ENCODE measurements at regions not wholly inside any gene's neighbourhood (a gene's known extent, or its start where the extent isn't known, plus 50 kb on each side); places are given as distances from the start of the nearest gene placed in this dataset.

GRCh38 chr6:85172161-85172560, 277.7 kb upstream of the NT5E start:
- TF ChIP-seq, protein P1, sequence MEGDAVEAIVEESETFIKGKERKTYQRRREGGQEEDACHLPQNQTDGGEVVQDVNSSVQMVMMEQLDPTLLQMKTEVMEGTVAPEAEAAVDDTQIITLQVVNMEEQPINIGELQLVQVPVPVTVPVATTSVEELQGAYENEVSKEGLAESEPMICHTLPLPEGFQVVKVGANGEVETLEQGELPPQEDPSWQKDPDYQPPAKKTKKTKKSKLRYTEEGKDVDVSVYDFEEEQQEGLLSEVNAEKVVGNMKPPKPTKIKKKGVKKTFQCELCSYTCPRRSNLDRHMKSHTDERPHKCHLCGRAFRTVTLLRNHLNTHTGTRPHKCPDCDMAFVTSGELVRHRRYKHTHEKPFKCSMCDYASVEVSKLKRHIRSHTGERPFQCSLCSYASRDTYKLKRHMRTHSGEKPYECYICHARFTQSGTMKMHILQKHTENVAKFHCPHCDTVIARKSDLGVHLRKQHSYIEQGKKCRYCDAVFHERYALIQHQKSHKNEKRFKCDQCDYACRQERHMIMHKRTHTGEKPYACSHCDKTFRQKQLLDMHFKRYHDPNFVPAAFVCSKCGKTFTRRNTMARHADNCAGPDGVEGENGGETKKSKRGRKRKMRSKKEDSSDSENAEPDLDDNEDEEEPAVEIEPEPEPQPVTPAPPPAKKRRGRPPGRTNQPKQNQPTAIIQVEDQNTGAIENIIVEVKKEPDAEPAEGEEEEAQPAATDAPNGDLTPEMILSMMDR (IDR thresholded peaks at IDR 0.05; ENCODE audit: low read length) = no peak
- TF ChIP-seq EZH2phosphoT487 (IDR thresholded peaks at IDR 0.05; ENCODE audit: low read length) (no peak), EZH2 (optimal IDR thresholded peaks at IDR 0.05; ENCODE audit: low read depth, low read length) (no peak)
